Left renal pelvis (tissue), 4 donors: ENCODE measurements at regions not wholly inside any gene's neighbourhood (a gene's known extent, or its start where the extent isn't known, plus 50 kb on each side); places are given as distances from the start of the nearest gene placed in this dataset.
"Not testable (repeated sequence)": the region's sequence is repeated elsewhere in the genome, so short reads cannot be mapped to it uniquely, and the experiment has no call there.

Source experiments
- DNase-seq, 4 donors: peaks; one replicate each; pipeline ENCODE4 v3.0.0-alpha.2; 2013; ENCODE audit warnings: low read depth in 4 of 4, low spot score in 3 of 4

DNA sequence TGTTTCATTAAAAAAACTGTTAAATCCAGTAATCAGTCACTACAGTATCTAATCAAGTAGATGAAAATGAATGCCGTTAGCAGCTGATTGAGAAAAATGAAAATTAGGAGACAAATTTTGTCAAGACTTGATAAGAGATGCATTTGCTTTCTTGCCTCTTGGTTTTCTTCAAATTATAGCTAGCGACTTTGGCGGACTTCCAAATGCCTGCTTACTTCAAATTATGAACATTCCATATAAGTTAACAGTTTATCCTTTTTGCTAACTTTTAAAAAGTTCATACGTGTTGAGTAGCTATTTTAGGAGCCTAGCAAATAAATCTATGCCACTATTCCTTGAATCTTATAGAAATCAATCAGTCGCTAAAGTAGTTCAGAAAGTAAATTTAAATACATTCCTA lies 58.8 kb downstream of the PPP4R3C start:
- no peak for DNase-seq

GRCh38 chrX:27399146-27399456 lies 64.0 kb downstream of the PPP4R3C start:
- no peak for DNase-seq

GRCh38 chrX:27391623-27392022 lies 71.5 kb downstream of the PPP4R3C start:
- DNase-seq: no peak

- no peak for DNase-seq
Measured at GRCh38 chrX:27381419-27381818, 81.7 kb downstream of the PPP4R3C start.

DNA sequence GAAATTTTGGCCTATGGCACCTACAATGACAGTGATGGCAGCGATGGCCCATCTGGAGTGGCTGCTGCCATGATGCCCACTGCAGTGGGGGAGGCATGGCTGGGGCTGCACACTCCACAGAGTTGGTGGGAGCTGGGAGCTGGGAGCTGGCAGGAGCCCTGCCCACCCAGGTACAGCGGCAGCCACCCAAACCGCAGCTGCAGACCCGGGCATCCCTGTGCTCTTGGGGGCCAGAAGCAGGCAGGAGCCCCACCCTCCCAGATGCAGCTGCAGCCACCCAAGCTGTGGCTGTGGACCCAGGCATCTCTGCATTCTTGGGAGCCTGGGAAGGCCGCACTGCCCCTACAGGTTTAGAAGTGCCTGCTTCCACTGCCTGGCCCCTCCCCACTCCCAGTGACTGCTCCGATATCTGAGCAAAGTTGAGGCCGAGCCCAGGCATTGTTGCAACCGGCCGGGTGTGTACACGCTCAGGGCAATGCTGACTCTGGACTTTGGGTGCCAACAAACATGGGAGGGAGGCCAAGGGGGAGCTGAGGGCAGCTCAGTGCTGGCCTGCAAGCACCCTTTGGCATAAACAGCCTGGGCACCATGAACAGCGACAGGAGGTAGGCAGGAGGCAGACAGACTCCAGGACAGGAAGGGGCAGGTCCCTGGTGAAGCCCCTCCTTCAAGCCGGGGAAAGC lies 82.8 kb downstream of the PPP4R3C start:
- DNase-seq: no peak

DNA sequence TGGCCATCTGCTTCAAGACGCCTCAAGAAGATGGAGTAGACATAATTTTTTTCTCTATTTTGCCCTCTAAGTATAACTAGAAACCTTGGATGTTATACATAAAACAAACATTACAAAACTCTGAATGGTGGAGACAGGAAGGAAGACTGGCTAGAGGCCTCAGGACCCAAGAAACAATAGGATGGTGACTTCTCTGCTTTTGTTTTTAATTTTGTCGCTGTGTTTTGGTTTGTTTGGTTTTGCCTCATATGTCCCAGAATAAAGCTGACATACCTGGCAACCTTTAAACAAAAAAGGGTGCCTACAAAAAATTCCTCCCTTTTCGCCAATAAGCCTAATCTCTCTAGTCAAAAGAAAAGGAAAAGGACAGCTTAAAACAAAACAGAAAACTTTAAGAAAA lies 109.1 kb downstream of the PPP4R3C start:
- no peak for DNase-seq

GRCh38 chrX:27350476-27350875 lies 112.7 kb downstream of the PPP4R3C start:
- no peak for DNase-seq

DNA sequence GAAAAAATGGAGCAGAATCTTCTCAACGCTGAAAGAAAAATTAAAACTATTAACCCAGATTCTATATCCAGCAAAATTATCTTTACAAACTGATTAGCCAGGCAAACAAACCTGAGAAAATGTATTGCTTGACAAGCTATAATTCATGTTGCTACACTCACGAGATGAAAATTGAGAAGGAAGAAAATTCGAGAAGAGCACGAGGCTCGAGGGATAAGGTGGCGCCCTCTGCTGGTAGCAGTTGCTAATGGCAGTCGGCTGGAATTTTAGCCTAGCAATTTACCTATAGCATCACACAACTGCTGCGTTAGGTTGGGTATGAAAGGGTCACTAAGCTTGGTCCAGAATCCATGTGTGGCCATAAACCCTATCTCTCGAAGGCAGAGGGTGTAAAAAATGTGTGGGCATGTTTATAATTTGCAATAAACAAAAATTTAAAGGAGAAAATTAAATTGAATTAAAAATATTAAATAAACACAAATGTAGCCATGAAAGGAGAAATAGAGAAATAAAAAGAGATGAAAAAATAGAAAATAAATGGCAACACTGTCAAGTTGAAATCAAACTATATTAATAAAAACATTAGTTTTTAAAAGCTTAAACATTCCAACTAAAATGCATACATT lies 126.6 kb downstream of the PPP4R3C start:
- peak in 1 of 4 donors; percentile 1 for DNase-seq

DNA sequence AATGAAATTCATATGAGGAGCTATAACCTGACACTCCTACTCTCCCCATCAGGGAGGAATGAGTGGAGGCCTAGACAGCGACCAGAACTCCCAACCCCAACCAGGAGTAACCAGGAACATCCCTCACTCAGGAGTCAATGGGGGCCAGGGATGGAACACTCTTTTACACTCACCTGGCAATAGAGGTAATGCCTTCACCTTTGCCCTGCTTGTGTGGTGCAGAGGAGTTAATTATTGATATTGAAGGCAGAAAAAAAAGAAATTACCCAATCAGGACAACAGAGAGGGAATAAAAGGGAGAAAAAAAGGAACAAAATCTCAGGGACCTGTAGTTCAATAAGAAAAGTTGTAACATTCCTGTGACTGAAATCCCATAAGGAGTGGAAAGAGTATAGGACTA lies 141.5 kb downstream of the PPP4R3C start:
- DNase-seq: no peak

- no peak for DNase-seq
Measured at GRCh38 chrX:27309406-27309805, 153.7 kb downstream of the PPP4R3C start.

- DNase-seq: no peak
Measured at GRCh38 chrX:27307546-27307945, 155.6 kb downstream of the PPP4R3C start.

- DNase-seq: not testable (repeated sequence)
Measured at GRCh38 chrX:27292552-27292951, 170.6 kb downstream of the PPP4R3C start.

DNA sequence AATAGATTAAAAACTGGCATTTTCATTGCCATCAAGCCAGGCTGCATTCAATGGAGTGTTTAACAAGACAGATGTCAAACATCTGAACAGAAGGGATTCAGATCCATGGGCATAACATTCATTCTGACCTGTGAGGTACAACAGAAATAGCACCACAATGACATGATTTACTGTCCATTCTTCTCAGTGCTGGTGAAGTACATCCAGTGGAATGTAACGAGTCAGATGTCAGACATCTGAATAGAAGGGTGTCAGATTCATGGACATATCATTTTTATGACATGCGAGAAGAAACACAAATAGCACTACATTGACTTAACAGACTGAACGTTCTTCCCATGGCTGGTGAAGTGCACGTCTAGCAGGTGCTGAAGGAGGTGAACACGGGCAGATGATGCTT lies 186.4 kb downstream of the PPP4R3C start:
- DNase-seq: no peak

- DNase-seq: no peak
Measured at GRCh38 chrX:27254656-27255055, 208.5 kb downstream of the PPP4R3C start.

- no peak for DNase-seq
Measured at GRCh38 chrX:27251369-27251768, 211.8 kb downstream of the PPP4R3C start.

DNA sequence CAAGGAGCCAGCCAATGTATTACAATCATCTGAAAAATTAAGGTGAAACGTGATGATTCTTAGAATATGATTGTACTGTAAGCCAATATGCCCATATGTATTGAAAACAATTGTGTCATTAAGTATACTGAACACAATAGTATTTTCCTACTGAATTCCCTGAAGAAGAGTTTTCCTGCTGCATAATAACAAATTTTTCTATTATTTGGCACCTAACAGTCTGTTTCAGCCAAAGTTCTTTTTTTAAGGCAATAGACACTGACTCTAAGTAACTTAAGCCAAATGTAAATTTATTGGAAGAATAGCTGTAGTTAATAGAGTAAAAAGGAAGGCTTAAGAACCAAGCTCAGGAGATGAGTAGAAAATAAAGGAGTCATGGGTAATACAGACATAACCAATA lies 220.6 kb downstream of the PPP4R3C start:
- DNase-seq: no peak

DNA sequence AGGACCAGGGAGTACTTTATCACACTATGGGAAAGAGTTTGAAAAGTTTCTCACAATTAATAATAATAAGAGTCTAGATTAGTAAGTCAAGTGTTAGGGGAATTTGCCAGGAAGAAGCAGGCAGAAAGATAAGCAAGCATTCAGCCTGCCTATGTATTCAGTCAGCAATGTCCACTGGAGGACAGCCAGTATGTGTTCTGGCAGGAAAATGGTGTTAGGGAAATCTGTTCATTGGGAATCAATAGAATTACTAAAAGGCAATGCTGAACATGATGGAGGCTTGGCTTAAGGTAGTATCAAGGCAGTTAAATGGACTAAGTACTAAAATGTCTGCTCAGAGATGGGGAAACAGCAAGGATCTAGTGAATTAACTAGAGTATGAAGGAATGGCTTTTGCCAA lies 221.2 kb downstream of the PPP4R3C start:
- no peak for DNase-seq

DNA sequence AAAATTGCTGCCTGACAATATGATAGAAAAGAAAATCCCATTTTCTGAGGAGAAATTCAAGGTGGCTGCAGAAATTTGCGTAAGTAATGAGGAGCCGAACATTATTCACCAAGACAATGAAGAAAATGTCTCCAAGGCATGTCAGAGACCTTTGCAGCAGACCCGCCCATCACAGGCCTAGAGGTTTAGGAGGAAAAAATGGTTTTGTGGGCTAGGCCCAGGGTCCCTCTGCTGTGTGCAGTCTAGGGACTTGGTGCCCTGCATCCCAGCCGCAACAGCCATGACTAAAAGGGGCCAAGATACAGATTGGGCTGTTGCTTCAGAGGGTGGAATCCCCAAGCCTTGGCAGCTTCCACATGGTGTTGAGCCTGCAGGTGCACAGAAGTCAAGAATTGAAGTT lies 223.1 kb downstream of the PPP4R3C start:
- DNase-seq: not testable (repeated sequence)

DNA sequence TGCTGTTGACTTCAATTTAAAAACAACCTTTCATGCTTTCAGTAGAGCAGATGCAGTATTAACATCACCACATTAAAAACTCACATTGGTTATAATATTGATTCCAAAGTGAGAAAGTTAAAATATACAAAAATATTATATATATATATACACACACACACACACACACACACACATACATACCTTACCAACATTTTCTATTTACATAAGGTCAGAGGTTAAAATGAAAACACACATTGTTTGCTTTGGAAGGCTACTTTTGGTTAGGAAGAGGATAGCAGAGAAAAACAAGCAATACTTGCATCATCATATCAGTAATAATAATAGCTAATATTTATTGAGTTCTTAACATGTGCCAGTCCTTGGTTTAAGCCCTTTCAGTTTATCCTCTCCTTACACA lies 226.5 kb downstream of the PPP4R3C start:
- DNase-seq: no peak

DNA sequence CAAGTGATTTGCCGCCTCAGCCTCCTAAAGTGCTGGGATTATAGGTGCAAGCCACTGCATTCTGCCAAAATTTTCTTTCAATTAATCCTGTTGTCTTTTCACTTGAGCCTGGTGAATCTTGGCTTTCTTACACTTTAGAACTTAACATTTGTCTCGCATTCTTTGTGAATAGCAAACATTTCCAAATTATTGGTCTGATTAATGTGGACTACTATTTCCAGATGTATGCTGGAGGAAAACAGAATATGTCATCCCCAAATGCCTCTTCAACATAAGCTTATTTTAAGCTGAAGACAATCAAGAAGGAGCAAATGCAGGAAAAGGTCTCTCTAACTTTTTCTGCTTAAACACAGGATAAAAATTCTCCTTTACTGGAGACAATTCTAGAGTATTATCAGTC lies 233.4 kb downstream of the PPP4R3C start:
- DNase-seq: no peak

DNA sequence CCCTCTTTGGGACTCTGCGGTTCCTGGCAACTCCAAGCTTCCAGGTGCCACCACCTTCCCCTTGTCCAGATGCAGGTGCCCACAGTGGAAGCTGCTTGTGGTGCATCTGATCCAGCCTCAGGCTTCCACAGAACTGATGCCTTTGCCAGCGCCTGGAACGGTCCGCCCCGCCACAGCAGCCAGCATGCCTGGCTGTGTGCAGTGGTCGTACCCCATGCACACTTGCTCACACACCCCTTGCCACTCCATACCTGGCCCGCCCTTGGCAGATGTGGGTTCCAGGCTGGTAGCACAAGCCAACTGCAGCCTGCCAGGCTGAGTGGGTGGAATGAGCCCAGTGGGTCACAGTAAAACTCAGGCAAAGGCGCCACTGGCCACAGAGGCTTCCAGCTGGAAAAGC lies 240.5 kb downstream of the PPP4R3C start:
- no peak for DNase-seq

DNA sequence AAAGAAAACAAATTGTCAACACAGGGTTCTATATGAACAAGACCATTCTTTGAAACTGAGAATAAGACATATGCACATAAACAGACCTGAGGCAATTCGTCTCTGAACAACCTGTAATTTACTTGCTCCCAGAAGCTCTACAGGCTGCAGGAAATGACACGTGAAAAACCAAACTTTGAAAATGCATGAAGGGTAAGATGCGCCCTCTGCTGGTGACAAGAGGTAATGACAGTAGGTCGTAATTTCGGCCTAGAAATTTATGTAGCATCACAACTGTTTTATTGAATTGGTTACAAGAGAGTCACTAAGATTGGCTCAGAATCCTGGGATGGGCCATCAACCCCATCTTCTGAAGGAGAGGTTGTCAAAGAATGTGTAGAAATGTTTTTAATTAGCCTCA lies 276.5 kb downstream of the PPP4R3C start:
- DNase-seq: no peak

DNA sequence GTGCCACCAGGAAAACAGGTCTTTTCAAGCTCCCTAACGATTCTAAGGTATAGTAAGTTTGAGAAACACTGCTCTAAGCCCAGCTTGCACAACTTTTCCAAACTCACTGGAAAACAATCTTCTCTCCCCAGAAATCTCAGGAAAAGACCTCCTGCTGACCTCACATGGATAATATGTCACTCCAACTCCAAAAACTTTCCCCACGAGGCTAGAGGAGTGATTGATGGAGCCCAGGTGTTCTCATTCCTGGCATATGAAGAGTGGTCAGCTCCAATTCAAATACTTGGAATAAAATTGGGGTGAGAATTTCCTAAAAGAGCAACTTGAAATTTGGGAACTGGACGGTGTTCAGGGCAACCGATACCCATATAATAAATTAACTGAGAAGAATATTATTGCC lies 299.9 kb downstream of the PPP4R3C start:
- no peak for DNase-seq
